Upper lobe of right lung (tissue), 1 donor: ENCODE measurements at regions not wholly inside any gene's neighbourhood (a gene's known extent, or its start where the extent isn't known, plus 50 kb on each side); places are given as distances from the start of the nearest gene placed in this dataset.

Experiments used
- ATAC-seq: fragments of 200-7000 bp; cut with Tn5 transposase; one replicate; pipeline ENCODE4 v1.9.1; 2020; ENCODE audit warnings: mild to moderate bottlenecking, moderate library complexity
- DNase-seq: peaks from one replicate; pipeline ENCODE4 v3.0.0-alpha.2; 2020
- H3K27ac ChIP-seq: fragments of 200-600 bp; one replicate; pipeline ENCODE4 v1.8.0; 2022
- H3K27me3 ChIP-seq: fragments of 200-600 bp; one replicate; pipeline ENCODE4 v1.8.0; 2022; ENCODE audit warnings: mild to moderate bottlenecking
- H3K36me3 ChIP-seq: fragments of 200-600 bp; one replicate; pipeline ENCODE4 v1.8.0; 2022
- H3K4me1 ChIP-seq: fragments of 200-600 bp; one replicate; pipeline ENCODE4 v1.8.0; 2022
- H3K4me3 ChIP-seq: fragments of 200-600 bp; one replicate; pipeline ENCODE4 v1.8.0; 2022; ENCODE audit warnings: mild to moderate bottlenecking
- H3K9me3 ChIP-seq: fragments of 200-600 bp; one replicate; pipeline ENCODE4 v1.8.0; 2022
- intact Hi-C: fragments of 100-400 bp; cut with DNase I; formaldehyde crosslinking; loops from one replicate; pipeline ENCODE4 v1.11.0; 2022
- TF ChIP-seq, protein P1 (sequence below): fragments of 200-600 bp; IDR thresholded peaks from one replicate; pipeline ENCODE4 v1.8.0; 2022; ENCODE audit warnings: antibody characterized with exemption
- donor health status: DM: no; HTN: yes; CAD: no; lungs with severe emphysema.

GRCh38 chr7:17406738-17407137 is 108.3 kb downstream of the AHR start:
- ATAC-seq (peak; percentile 36), DNase-seq (no peak)
- H3K27me3 ChIP-seq = no peaks in the 10 kb centered on the region
- H3K4me3 ChIP-seq = no peak overlapping the region
- no peak overlapping the region for H3K27ac ChIP-seq
- TF ChIP-seq, protein P1, sequence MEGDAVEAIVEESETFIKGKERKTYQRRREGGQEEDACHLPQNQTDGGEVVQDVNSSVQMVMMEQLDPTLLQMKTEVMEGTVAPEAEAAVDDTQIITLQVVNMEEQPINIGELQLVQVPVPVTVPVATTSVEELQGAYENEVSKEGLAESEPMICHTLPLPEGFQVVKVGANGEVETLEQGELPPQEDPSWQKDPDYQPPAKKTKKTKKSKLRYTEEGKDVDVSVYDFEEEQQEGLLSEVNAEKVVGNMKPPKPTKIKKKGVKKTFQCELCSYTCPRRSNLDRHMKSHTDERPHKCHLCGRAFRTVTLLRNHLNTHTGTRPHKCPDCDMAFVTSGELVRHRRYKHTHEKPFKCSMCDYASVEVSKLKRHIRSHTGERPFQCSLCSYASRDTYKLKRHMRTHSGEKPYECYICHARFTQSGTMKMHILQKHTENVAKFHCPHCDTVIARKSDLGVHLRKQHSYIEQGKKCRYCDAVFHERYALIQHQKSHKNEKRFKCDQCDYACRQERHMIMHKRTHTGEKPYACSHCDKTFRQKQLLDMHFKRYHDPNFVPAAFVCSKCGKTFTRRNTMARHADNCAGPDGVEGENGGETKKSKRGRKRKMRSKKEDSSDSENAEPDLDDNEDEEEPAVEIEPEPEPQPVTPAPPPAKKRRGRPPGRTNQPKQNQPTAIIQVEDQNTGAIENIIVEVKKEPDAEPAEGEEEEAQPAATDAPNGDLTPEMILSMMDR = no peak
- peaks cover 20% of the 10 kb centered on the region for H3K4me1 ChIP-seq
- H3K36me3 ChIP-seq = no peaks in the 10 kb centered on the region
- no peaks in the 10 kb centered on the region for H3K9me3 ChIP-seq
- intact Hi-C loops = no loop called here

DNA sequence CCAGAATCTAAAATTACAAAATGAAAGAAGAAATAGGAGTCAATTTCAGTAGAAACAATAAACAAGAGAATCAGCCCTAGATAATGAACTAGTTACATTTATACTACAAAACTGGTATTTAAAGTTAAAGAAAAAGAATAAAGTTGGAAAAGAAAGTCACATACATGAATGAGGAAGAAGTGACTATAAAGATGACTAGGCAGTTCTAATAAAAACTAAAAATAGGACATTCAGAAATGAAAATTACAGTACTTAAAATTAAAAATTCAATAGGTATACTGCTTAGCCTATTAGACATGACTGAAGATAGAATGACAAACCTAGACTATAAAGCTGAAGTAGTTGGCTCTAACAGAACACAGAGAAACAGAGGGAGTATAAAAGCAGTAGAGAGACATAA is 108.8 kb downstream of the AHR start:
- H3K4me1 ChIP-seq = peaks cover 20% of the 10 kb centered on the region
- intact Hi-C loops = no loop called here
- no peak overlapping the region for H3K4me3 ChIP-seq
- TF ChIP-seq, protein P1 = no peak
- no peak overlapping the region for H3K27ac ChIP-seq
- no peaks in the 10 kb centered on the region for H3K27me3 ChIP-seq
- ATAC-seq (no peak), DNase-seq (no peak)
- no peaks in the 10 kb centered on the region for H3K36me3 ChIP-seq
- no peaks in the 10 kb centered on the region for H3K9me3 ChIP-seq

- DNase-seq (peak; percentile 69), ATAC-seq (peak; percentile 98)
- Histone ChIP-seq H3K36me3 (no peaks in the 10 kb centered on the region), H3K9me3 (no peaks in the 10 kb centered on the region), H3K27ac (no peak overlapping the region), H3K4me1 (peaks cover 20% of the 10 kb centered on the region), H3K27me3 (no peaks in the 10 kb centered on the region), H3K4me3 (no peak overlapping the region)
- intact Hi-C loops = no loop called here
- TF ChIP-seq, protein P1 = no peak
Observed at GRCh38 chr7:17408245-17408903, 109.9 kb downstream of the AHR start.

- Histone ChIP-seq H3K27ac (no peak overlapping the region), H3K4me3 (no peak overlapping the region), H3K27me3 (no peaks in the 10 kb centered on the region), H3K4me1 (peaks cover 20% of the 10 kb centered on the region), H3K9me3 (no peaks in the 10 kb centered on the region), H3K36me3 (no peaks in the 10 kb centered on the region)
- intact Hi-C loops = no loop called here
- no peak for DNase-seq
- no peak for ATAC-seq
- TF ChIP-seq, protein P1 = no peak
Observed at GRCh38 chr7:17408904-17409290, 110.4 kb downstream of the AHR start.

DNA sequence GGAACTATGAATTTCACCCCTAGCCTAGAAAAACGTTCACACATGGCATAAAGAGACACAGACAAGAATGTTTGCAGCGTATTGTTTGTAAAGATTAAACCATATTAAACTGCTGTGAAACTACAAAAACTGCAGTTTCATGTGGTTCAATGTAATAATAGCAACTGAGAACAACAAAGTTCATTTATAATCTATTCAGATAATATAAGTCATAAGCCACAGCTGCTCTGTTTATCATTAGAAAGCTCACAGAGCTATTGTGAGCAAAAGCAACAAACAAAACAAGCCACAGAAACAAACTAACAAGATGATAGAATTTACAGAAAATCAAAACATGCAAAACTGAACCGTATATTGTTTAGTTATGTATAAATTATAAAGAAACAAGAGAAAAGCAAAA is 113.5 kb downstream of the AHR start:
- intact Hi-C loops = no loop called here
- Histone ChIP-seq H3K9me3 (no peaks in the 10 kb centered on the region), H3K27me3 (no peaks in the 10 kb centered on the region), H3K4me1 (peaks cover 8% of the 10 kb centered on the region), H3K27ac (no peak overlapping the region), H3K36me3 (no peaks in the 10 kb centered on the region), H3K4me3 (no peak overlapping the region)
- TF ChIP-seq, protein P1 = no peak
- no peak for ATAC-seq
- DNase-seq = no peak

DNA sequence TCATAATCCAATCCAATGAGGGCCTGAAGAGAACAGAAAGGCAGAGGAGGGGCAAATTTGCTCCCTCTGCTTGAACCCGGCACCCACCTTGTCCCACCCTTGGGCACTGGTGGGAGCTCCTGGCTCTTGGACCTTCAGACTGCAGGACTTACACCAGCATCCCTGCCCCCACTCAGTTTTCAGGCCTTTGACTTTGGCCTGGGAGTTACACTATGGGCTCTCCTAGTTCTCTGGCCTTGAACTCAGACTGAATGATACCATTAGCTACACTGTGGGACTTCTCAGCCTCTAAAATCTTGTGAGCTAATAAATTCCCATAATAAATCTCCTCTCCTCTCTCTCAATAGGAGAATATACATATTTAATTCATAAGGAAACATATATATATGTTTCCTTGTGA is 114.4 kb downstream of the AHR start:
- DNase-seq (no peak), ATAC-seq (no peak)
- H3K36me3 ChIP-seq = no peaks in the 10 kb centered on the region
- intact Hi-C loops = no loop called here
- peaks cover 8% of the 10 kb centered on the region for H3K4me1 ChIP-seq
- TF ChIP-seq, protein P1 = no peak
- no peaks in the 10 kb centered on the region for H3K9me3 ChIP-seq
- no peaks in the 10 kb centered on the region for H3K27me3 ChIP-seq
- no peak overlapping the region for H3K4me3 ChIP-seq
- no peak overlapping the region for H3K27ac ChIP-seq
